GM12872 (cell line): ENCODE measurements at regions not wholly inside any gene's neighbourhood (a gene's known extent, or its start where the extent isn't known, plus 50 kb on each side); places are given as distances from the start of the nearest gene placed in this dataset.

Experiments
- CTCF ChIP-seq: IDR thresholded peaks from 3 replicates; pipeline ENCODE4 v1.5.1; 2011; ENCODE audit warnings: low read depth, mild to moderate bottlenecking, low read length, moderate library complexity; ENCODE audit not compliant: insufficient read depth

DNA sequence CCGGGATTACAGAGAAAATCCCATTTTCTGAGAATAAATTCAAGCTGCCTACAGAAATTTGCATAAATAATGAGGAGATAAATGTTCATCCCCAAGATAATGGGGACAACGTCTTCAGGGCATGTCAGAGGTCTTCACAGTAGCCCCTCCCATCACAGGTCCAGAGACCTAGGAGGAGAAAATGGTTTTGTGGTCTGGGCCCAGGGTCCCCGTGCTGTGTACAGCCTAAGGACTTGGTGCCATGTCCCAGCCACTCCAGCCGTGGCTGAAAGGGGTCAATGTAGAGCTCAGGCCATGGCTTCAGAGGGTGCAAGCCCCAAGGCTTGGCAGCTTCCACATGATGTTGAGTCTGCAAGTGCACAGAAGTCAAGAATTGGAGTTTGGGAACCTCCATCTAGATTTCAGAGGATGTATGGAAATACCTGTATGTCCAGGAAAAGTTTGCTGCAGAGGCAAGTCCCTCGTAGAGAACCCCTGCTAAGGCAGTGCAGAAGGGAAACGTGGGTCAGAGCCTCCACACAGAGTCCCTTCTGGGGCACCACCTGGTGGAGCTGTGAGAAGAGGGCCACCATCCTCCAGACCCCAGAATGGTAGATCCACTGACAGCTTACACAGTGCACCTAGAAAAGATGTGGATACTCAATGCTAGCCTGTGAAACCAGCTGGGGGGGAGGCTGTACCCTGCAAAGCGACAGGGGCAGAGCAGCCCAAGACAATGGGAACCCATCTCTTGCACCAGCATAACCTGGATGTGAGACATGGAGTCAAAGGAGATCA, 176.3 kb downstream of the RASSF9 start:
- TF ChIP-seq CTCF: no peak

DNA sequence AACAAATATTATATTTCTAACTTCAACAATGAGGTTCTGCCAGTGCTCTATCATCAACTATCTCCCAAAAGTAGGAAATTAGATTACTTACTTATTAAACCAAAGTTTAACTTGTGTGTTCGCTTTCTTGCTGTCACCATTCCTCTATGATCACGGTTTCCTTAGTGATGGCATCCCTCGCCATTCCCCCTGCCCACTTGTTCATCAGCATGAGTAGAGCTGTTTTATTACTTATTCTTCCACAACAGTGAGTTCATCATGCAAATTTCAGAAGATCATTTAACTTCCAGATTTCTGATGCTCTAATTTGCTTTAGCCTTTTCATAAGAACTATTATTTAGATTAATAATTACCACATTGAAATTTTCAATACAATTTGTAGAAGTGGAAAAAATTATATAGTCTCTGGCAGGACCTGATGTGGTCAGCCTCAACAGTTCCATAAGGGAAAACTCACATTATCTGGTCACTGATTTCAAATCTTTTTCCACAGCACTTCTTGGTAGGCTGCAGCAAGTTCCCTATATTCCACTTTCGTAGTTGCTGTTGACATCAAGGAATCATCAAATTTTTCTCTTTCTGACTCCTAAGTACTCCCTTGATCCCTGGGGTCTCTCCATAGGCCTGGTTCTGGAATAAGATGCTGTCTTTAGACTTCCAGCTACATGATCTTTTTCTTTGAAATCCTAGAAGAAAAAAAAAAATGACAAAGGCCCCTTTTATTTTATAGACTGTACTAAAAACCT, 174.6 kb downstream of the RASSF9 start:
- TF ChIP-seq CTCF: no peak

GRCh38 chr12:85662207-85662602, 174.0 kb downstream of the RASSF9 start:
- TF ChIP-seq CTCF: no peak

GRCh38 chr12:85663631-85664030, 172.6 kb downstream of the RASSF9 start:
- TF ChIP-seq CTCF: no peak

GRCh38 chr12:85664429-85664828, 171.8 kb downstream of the RASSF9 start:
- no peak for TF ChIP-seq CTCF

- TF ChIP-seq CTCF: no peak
These were observed 166.3 kb downstream of the RASSF9 start for GRCh38 chr12:85669911-85670310.

DNA sequence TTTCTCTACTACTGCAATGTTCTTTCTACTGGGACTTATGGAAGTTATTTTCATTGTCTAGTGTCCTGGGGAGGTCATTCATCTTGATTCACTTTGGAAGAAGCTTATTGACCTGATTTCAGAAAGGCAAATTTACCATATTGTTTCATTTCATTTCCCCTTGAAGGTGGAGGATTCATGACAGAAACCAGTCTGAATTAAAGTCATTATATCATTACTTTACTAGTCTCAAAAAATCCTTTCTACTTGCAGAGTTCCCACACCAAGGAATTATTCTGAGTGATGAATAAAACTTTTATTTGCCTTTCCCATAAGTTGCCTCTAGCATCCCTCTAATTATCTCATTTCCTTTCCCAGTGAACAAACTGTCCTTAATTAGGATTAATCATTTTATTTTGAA, 163.8 kb downstream of the RASSF9 start:
- no peak for TF ChIP-seq CTCF
